Endothelial cell of umbilical vein (primary cell): ENCODE measurements at regions not wholly inside any gene's neighbourhood (a gene's known extent, or its start where the extent isn't known, plus 50 kb on each side); places are given as distances from the start of the nearest gene placed in this dataset.

Source experiments
- BruUV-seq: library from RNA; stranded (reverse); fragments of 400-500 nt; replicated peaks from 2 replicates; lab custom pipeline; 2021; lab: Mats Ljungman, UMichigan
- CTCF ChIA-PET: fragments of 300-600, 350-600 bp; sonication (Branson Sonifier 250); formaldehyde crosslinking; loops from one replicate; lab custom pipeline; 2021; ENCODE audit warnings: antibody characterized with exemption, inconsistent platforms; lab: Charles Lee
- POLR2A ChIA-PET: fragments of 300-600, 350-600 bp; sonication (Branson Sonifier 250); formaldehyde crosslinking; loops from one replicate; lab custom pipeline; 2021; ENCODE audit warnings: antibody characterized with exemption, inconsistent platforms; lab: Charles Lee
- DNase-seq: peaks from one replicate; pipeline ENCODE4 v3.0.0-alpha.2; 2011; ENCODE audit warnings: low read depth, low spot score
- FAIRE-seq: peaks from 2 replicates; lab custom pipeline; 2011; peaks lifted over from hg19 to GRCh38; lab: Jason Lieb, UNC
- H2AFZ ChIP-seq: 2 replicates; pipeline ENCODE4 v1.6.0; 2012; ENCODE audit warnings: low read depth, low read length, control low read depth, inconsistent platforms
- H3K27ac ChIP-seq: 2 replicates; pipeline ENCODE4 v1.5.1; 2011; ENCODE audit warnings: low read depth, mild to moderate bottlenecking, control low read depth, low read length, moderate library complexity; ENCODE audit not compliant: insufficient read depth
- H3K27me3 ChIP-seq, 2 experiments: 2 replicates each; pipeline versions ENCODE4 v1.6.0 to v1.6.1; 2011; ENCODE audit warnings: low read length in 2 of 2, mixed read lengths in 1 of 2; ENCODE audit not compliant: control insufficient read depth in 2 of 2, insufficient read depth in 2 of 2
- H3K36me3 ChIP-seq, 2 experiments: 2 replicates in 1 of 2; 3 replicates in 1 of 2; pipeline ENCODE4 v1.5.1; 2011; ENCODE audit warnings: low read length in 2 of 2, mild to moderate bottlenecking in 1 of 2, moderate library complexity in 1 of 2; ENCODE audit not compliant: control insufficient read depth in 2 of 2, insufficient read depth in 2 of 2; ENCODE audit errors: extremely low read depth in 1 of 2
- H3K4me1 ChIP-seq: 3 replicates; pipeline ENCODE4 v1.5.1; 2011; ENCODE audit warnings: mild to moderate bottlenecking, low read length; ENCODE audit not compliant: control insufficient read depth, insufficient read depth; ENCODE audit errors: extremely low read depth
- H3K4me2 ChIP-seq: 2 replicates; pipeline ENCODE4 v1.6.1; 2011; ENCODE audit warnings: low read length, control low read depth, mixed read lengths; ENCODE audit not compliant: insufficient read depth
- H3K4me3 ChIP-seq, 3 experiments: fragments of 200-600 bp in 1 of 3; sonication (generic), shearing (Covaris generic) in 1 of 3; replicated peaks in 1 of 3; 2 replicates each; pipeline ENCODE4 v1.5.1; 2011 to 2016; ENCODE audit warnings: control low read depth in 3 of 3, low read length in 3 of 3, mild to moderate bottlenecking in 2 of 3, inconsistent platforms in 1 of 3, low read depth in 1 of 3, moderate library complexity in 1 of 3; ENCODE audit not compliant: insufficient read depth in 1 of 3
- H3K79me2 ChIP-seq: 2 replicates; pipeline ENCODE4 v1.6.0; 2012; ENCODE audit warnings: low read length, inconsistent platforms; ENCODE audit not compliant: control insufficient read depth, insufficient read depth
- H3K9ac ChIP-seq: replicated peaks from 2 replicates; pipeline ENCODE3; 2011; ENCODE audit warnings: low read length, control low read depth; ENCODE audit not compliant: insufficient read depth; ENCODE audit errors: extremely low read depth
- H3K9me1 ChIP-seq: replicated peaks from 3 replicates; pipeline ENCODE4 v1.6.0; 2011; ENCODE audit warnings: mild to moderate bottlenecking, low read length; ENCODE audit not compliant: control insufficient read depth, insufficient read depth; ENCODE audit errors: extremely low read depth
- H3K9me3 ChIP-seq: replicated peaks from 2 replicates; pipeline ENCODE4 v1.5.1; 2012; ENCODE audit warnings: low read length, inconsistent platforms; ENCODE audit not compliant: control insufficient read depth, insufficient read depth
- H4K20me1 ChIP-seq: replicated peaks from 2 replicates; pipeline ENCODE3; 2011; ENCODE audit warnings: mild to moderate bottlenecking, low read length; ENCODE audit not compliant: control insufficient read depth, insufficient read depth; ENCODE audit errors: extremely low read depth
- EZH2 ChIP-seq: IDR thresholded peaks from 2 replicates; pipeline ENCODE4 v1.6.1; 2012; ENCODE audit warnings: borderline replicate concordance, low read depth, mild to moderate bottlenecking, moderate library complexity, low read length, inconsistent platforms; ENCODE audit not compliant: severe bottlenecking
- FOS ChIP-seq: IDR thresholded peaks from 2 replicates; pipeline ENCODE4 v1.6.1; 2011; ENCODE audit warnings: mild to moderate bottlenecking, low read length, moderate library complexity, borderline replicate concordance; ENCODE audit not compliant: insufficient read depth
- GATA2 ChIP-seq: IDR thresholded peaks from 2 replicates; pipeline ENCODE4 v1.7.0; 2011; ENCODE audit warnings: low read depth, mild to moderate bottlenecking, moderate library complexity, mixed read lengths, low read length; ENCODE audit not compliant: insufficient read length, insufficient read depth
- JUN ChIP-seq: IDR thresholded peaks from 2 replicates; pipeline ENCODE4 v1.6.1; 2011; ENCODE audit warnings: borderline replicate concordance, low read depth; ENCODE audit not compliant: insufficient read length, insufficient read depth
- MYC ChIP-seq: IDR thresholded peaks from one replicate; pipeline ENCODE4 v1.6.1; 2011; ENCODE audit warnings: mild to moderate bottlenecking, low read depth, low read length
- POLR2A ChIP-seq: IDR thresholded peaks from 2 replicates; pipeline ENCODE4 v1.6.1; 2012; ENCODE audit warnings: low read depth, mild to moderate bottlenecking, control low read depth, low read length
- POLR2AphosphoS5 ChIP-seq: IDR thresholded peaks from 2 replicates; pipeline ENCODE4 v1.6.1; 2012; ENCODE audit warnings: low read depth, mild to moderate bottlenecking, control low read depth, low read length, moderate library complexity; ENCODE audit not compliant: insufficient read depth
- dilution Hi-C: fragments of 300-500 bp; cut with MboI; formaldehyde crosslinking; loops from one replicate; pipeline ENCODE4 v1.15.0; 2019; ENCODE audit warnings: low sequenced_read_pairs; ENCODE audit not compliant: extremely low pct_ligation_motif_present
- intact Hi-C: fragments of 100-400 bp; cut with micrococcal nuclease; formaldehyde crosslinking; loops from one replicate; pipeline ENCODE4 v1.10.0; 2022
- TF ChIP-seq, protein P1 (sequence below): IDR thresholded peaks from 2 replicates; pipeline ENCODE4 v1.6.1; 2011; ENCODE audit not compliant: insufficient read depth, insufficient read length
- TF ChIP-seq, protein P2 (sequence below), 2 donors: IDR thresholded peaks; 1 replicate in 1 of 2; 2 replicates in 1 of 2; pipeline ENCODE4 v1.5.1; 2011; ENCODE audit warnings: low read length in 2 of 2, mild to moderate bottlenecking in 2 of 2, moderate library complexity in 2 of 2, control low read depth in 1 of 2, inconsistent platforms in 1 of 2, low read depth in 1 of 2; ENCODE audit not compliant: insufficient read depth in 1 of 2; ENCODE audit errors: extremely low read depth in 1 of 2

DNA sequence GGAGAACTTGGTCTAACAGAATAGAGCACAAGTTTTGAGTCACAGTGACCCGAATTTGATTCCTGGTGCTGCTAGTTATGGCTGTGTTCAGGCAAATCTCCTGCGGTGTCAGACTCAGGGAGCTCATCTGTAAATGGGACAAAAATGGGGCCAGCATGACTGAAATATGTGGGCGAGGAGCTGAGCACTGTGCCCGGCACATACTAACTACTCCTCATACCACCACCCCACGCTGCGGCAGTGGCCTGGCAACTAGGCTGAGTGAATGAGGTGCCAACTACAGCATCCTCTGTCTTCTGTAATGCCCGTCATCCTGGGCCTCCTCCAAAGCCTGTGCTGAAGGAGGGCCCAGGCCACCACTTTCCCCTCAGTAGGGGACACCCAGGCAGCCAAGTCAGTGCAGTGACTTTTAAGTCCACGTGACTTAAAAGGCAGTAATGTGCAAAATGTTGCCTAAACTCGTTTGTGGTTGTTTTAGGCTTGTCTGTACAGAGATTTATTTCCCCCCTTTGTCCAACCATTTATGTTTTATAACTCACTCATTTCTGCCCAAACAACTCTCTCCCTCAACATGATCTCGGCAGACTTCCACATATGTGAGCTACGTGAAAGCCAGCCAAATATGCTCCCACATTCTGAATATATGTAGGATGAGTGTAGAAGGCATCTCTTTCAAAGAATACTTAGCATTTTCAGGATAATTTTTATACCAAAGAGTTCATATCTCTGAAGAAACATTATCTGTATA is 773.7 kb downstream of the TSN start:
- peaks cover 7% of the 10 kb centered on the region for H3K9me3 ChIP-seq
- TF ChIP-seq, protein P1, sequence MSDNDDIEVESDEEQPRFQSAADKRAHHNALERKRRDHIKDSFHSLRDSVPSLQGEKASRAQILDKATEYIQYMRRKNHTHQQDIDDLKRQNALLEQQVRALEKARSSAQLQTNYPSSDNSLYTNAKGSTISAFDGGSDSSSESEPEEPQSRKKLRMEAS = no peak
- TF ChIP-seq POLR2A (no peak), EZH2 (no peak), GATA2 (no peak), FOS (no peak)
- dilution Hi-C loops = no loop called here
- H3K9me1 ChIP-seq = no peaks in the 10 kb centered on the region
- no peak overlapping the region for H3K4me2 ChIP-seq
- H3K27me3 ChIP-seq = no peaks in the 10 kb centered on the region
- H4K20me1 ChIP-seq = no peaks in the 10 kb centered on the region
- ChIA-PET CTCF (no interaction called here), POLR2A (no interaction called here)
- no peak overlapping the region for H3K27ac ChIP-seq
- intact Hi-C loops = no loop called here
- no peaks in the 10 kb centered on the region for H3K4me1 ChIP-seq
- no peak overlapping the region for H3K9ac ChIP-seq
- no TSS peak for BruUV-seq
- no peaks in the 10 kb centered on the region for H3K79me2 ChIP-seq
- no peak for FAIRE-seq
- no peak overlapping the region for H2AFZ ChIP-seq
- no peaks in the 10 kb centered on the region for H3K36me3 ChIP-seq
- DNase-seq = no peak
- H3K4me3 ChIP-seq = no peak overlapping the region

DNA sequence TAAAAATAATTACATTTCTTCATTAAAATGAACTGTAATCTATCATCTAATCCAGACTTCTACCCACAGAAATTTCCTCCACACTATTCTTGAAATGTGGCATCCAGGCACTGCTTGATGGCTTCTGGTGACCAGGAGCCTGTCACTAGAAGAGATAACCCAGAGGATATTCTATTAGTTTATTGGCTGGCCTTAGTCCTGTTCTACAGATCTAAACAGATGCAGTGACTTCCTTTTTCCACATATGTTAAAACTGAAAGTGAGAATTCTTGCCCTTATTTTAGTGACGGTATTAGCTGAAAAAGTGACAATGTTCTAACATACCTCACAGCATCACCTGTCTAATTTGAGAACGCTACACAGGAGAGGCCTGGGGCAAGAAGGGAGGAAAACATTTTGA is 775.4 kb downstream of the TSN start:
- no peaks in the 10 kb centered on the region for H3K9me1 ChIP-seq
- FAIRE-seq = no peak
- no peaks in the 10 kb centered on the region for H3K36me3 ChIP-seq
- dilution Hi-C loops = no loop called here
- no peak overlapping the region for H3K27ac ChIP-seq
- H4K20me1 ChIP-seq = no peaks in the 10 kb centered on the region
- POLR2A ChIA-PET = no interaction called here
- H3K27me3 ChIP-seq = no peaks in the 10 kb centered on the region
- no peaks in the 10 kb centered on the region for H3K4me1 ChIP-seq
- H3K9ac ChIP-seq = no peak overlapping the region
- no peak overlapping the region for H3K4me3 ChIP-seq
- no peak overlapping the region for H3K4me2 ChIP-seq
- no peak overlapping the region for H2AFZ ChIP-seq
- peaks cover 4% of the 10 kb centered on the region for H3K9me3 ChIP-seq
- no peak for TF ChIP-seq GATA2
- TF ChIP-seq, protein P1 = no peak
- no peak for TF ChIP-seq EZH2
- TF ChIP-seq MYC = no peak
- no peak for TF ChIP-seq POLR2AphosphoS5
- TF ChIP-seq FOS = no peak
- TF ChIP-seq JUN = no peak
- TF ChIP-seq, protein P2, sequence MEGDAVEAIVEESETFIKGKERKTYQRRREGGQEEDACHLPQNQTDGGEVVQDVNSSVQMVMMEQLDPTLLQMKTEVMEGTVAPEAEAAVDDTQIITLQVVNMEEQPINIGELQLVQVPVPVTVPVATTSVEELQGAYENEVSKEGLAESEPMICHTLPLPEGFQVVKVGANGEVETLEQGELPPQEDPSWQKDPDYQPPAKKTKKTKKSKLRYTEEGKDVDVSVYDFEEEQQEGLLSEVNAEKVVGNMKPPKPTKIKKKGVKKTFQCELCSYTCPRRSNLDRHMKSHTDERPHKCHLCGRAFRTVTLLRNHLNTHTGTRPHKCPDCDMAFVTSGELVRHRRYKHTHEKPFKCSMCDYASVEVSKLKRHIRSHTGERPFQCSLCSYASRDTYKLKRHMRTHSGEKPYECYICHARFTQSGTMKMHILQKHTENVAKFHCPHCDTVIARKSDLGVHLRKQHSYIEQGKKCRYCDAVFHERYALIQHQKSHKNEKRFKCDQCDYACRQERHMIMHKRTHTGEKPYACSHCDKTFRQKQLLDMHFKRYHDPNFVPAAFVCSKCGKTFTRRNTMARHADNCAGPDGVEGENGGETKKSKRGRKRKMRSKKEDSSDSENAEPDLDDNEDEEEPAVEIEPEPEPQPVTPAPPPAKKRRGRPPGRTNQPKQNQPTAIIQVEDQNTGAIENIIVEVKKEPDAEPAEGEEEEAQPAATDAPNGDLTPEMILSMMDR (IDR thresholded peaks at IDR 0.05; ENCODE audit: extremely low read depth in 1 of 2, insufficient read depth in 1 of 2, low read depth in 1 of 2, low read length in 2 of 2) = no peak
- TF ChIP-seq POLR2A = no peak
- no peaks in the 10 kb centered on the region for H3K79me2 ChIP-seq
- BruUV-seq = no TSS peak
- no peak for DNase-seq
- CTCF ChIA-PET = no interaction called here
- intact Hi-C loops = no loop called here
